Ammon's horn (tissue), 1 donor: ENCODE measurements at regions not wholly inside any gene's neighbourhood (a gene's known extent, or its start where the extent isn't known, plus 50 kb on each side); places are given as distances from the start of the nearest gene placed in this dataset.
A peak's percentile ranks its signal among the peaks of the same experiment; 100 is the strongest.

Source experiments
- DNase-seq: peaks from one replicate; pipeline ENCODE4 v3.0.0-alpha.2; 2016; ENCODE audit warnings: low spot score

- no peak for DNase-seq
These were observed 588.3 kb upstream of the LMCD1 start for GRCh38 chr3:7913283-7913682.

- DNase-seq, result no peak
These were observed 586.3 kb upstream of the LMCD1 start for GRCh38 chr3:7915356-7915755.

- no peak for DNase-seq
These were observed 584.0 kb upstream of the LMCD1 start for GRCh38 chr3:7917443-7918151.

- no peak for DNase-seq
These were observed 581.4 kb upstream of the LMCD1 start for GRCh38 chr3:7920211-7920610.

- DNase-seq, result no peak
These were observed 577.4 kb upstream of the LMCD1 start for GRCh38 chr3:7924228-7924627.

GRCh38 chr3:7927015-7927414 lies 574.6 kb upstream of the LMCD1 start:
- no peak for DNase-seq

GRCh38 chr3:7927864-7928263 lies 573.8 kb upstream of the LMCD1 start:
- DNase-seq, result no peak

- DNase-seq, result no peak
These were observed 572.2 kb upstream of the LMCD1 start for GRCh38 chr3:7929319-7929889.

- DNase-seq, result no peak
These were observed 567.3 kb upstream of the LMCD1 start for GRCh38 chr3:7934362-7934761.

- DNase-seq, result no peak
These were observed 553.7 kb upstream of the LMCD1 start for GRCh38 chr3:7947930-7948329.

GRCh38 chr3:7950890-7951289 lies 550.7 kb upstream of the LMCD1 start:
- no peak for DNase-seq

GRCh38 chr3:7953449-7954014 lies 548.1 kb upstream of the LMCD1 start:
- no peak for DNase-seq

- DNase-seq, result no peak
These were observed 544.6 kb upstream of the LMCD1 start for GRCh38 chr3:7957024-7957423.

- no peak for DNase-seq
These were observed 542.5 kb upstream of the LMCD1 start for GRCh38 chr3:7959094-7959493.

- DNase-seq, result no peak
These were observed 541.0 kb upstream of the LMCD1 start for GRCh38 chr3:7960601-7961000.

GRCh38 chr3:7962301-7962700 lies 539.3 kb upstream of the LMCD1 start:
- peak; percentile 42 for DNase-seq

- no peak for DNase-seq
These were observed 536.7 kb upstream of the LMCD1 start for GRCh38 chr3:7964899-7965298.

GRCh38 chr3:7973006-7973405 lies 528.6 kb upstream of the LMCD1 start:
- DNase-seq, result peak; percentile 78

GRCh38 chr3:7977245-7978086 lies 524.2 kb upstream of the LMCD1 start:
- DNase-seq, result peak; percentile 13

GRCh38 chr3:7978087-7978422 lies 523.6 kb upstream of the LMCD1 start:
- DNase-seq, result peak; percentile 90

- DNase-seq, result no peak
These were observed 519.5 kb upstream of the LMCD1 start for GRCh38 chr3:7982126-7982525.

- DNase-seq, result no peak
These were observed 502.2 kb upstream of the LMCD1 start for GRCh38 chr3:7999384-7999783.

- DNase-seq, result no peak
These were observed 500.3 kb upstream of the LMCD1 start for GRCh38 chr3:8001307-8001706.
